ENCODE measurements at regions not wholly inside any gene's neighbourhood (a gene's known extent, or its start where the extent isn't known, plus 50 kb on each side); places are given as distances from the start of the nearest gene placed in this dataset.

- DNase-seq (ENCODE audit: low spot score): no peak
- TF ChIP-seq, protein P1, sequence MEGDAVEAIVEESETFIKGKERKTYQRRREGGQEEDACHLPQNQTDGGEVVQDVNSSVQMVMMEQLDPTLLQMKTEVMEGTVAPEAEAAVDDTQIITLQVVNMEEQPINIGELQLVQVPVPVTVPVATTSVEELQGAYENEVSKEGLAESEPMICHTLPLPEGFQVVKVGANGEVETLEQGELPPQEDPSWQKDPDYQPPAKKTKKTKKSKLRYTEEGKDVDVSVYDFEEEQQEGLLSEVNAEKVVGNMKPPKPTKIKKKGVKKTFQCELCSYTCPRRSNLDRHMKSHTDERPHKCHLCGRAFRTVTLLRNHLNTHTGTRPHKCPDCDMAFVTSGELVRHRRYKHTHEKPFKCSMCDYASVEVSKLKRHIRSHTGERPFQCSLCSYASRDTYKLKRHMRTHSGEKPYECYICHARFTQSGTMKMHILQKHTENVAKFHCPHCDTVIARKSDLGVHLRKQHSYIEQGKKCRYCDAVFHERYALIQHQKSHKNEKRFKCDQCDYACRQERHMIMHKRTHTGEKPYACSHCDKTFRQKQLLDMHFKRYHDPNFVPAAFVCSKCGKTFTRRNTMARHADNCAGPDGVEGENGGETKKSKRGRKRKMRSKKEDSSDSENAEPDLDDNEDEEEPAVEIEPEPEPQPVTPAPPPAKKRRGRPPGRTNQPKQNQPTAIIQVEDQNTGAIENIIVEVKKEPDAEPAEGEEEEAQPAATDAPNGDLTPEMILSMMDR (IDR thresholded peaks at IDR 0.05; ENCODE audit: borderline replicate concordance, control extremely low read depth, extremely low read depth, insufficient read depth, missing control alignments): no peak
- in situ Hi-C loops (cut with MboI; ENCODE audit: low sequenced_read_pairs, unreplicated experiment): loop anchor here (25.0 kb wide), 2 partner anchors 96 to 629 kb away; no protein-coding TSS in a partner anchor
Measured at GRCh38 chr4:43766648-43767047, 682.0 kb downstream of the KCTD8 start.

GRCh38 chr4:43776371-43776770 lies 672.2 kb downstream of the KCTD8 start:
- DNase-seq (ENCODE audit: low spot score): no peak
- in situ Hi-C loops (cut with MboI; ENCODE audit: low sequenced_read_pairs, unreplicated experiment): no loop called here
- TF ChIP-seq, protein P1 (IDR thresholded peaks at IDR 0.05; ENCODE audit: borderline replicate concordance, control extremely low read depth, extremely low read depth, insufficient read depth, missing control alignments): no peak

GRCh38 chr4:43778187-43778915 lies 670.3 kb downstream of the KCTD8 start:
- TF ChIP-seq, protein P1 (IDR thresholded peaks at IDR 0.05; ENCODE audit: borderline replicate concordance, control extremely low read depth, extremely low read depth, insufficient read depth, missing control alignments): no peak
- DNase-seq (ENCODE audit: low spot score): no peak
- in situ Hi-C loops (cut with MboI; ENCODE audit: low sequenced_read_pairs, unreplicated experiment): no loop called here

GRCh38 chr4:43781125-43781524 lies 667.5 kb downstream of the KCTD8 start:
- in situ Hi-C loops (cut with MboI; ENCODE audit: low sequenced_read_pairs, unreplicated experiment): no loop called here
- TF ChIP-seq, protein P1 (IDR thresholded peaks at IDR 0.05; ENCODE audit: borderline replicate concordance, control extremely low read depth, extremely low read depth, insufficient read depth, missing control alignments): no peak
- DNase-seq (ENCODE audit: low spot score): no peak

- TF ChIP-seq, protein P1 (IDR thresholded peaks at IDR 0.05; ENCODE audit: borderline replicate concordance, control extremely low read depth, extremely low read depth, insufficient read depth, missing control alignments): no peak
- in situ Hi-C loops (cut with MboI; ENCODE audit: low sequenced_read_pairs, unreplicated experiment): no loop called here
- DNase-seq (ENCODE audit: low spot score): no peak
Measured at GRCh38 chr4:43782391-43782790, 666.2 kb downstream of the KCTD8 start.

DNA sequence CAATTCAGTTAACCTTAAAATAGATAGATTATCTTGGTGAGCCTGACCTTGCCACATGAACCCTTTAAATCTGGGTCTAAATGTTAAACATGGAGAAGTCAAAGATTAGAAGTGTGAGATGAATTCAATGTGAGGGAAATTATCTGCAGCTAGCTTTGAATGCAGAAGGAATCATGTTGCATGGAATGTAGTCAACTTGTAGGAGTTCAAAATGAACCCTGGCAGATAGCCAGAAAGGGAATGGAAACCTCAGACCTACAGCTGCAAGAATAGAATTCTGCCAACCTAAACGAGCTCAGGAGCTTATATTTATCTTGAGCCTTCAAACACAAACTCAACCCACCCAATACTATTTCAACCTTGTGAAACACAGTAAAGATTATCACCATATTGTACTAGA lies 632.5 kb downstream of the KCTD8 start:
- in situ Hi-C loops (cut with MboI; ENCODE audit: low sequenced_read_pairs, unreplicated experiment): no loop called here
- TF ChIP-seq, protein P1 (IDR thresholded peaks at IDR 0.05; ENCODE audit: borderline replicate concordance, control extremely low read depth, extremely low read depth, insufficient read depth, missing control alignments): no peak
- no peak for DNase-seq (ENCODE audit: low spot score)

Measured in GM13976 (cell line).